ENCODE measurements at regions not wholly inside any gene's neighbourhood (a gene's known extent, or its start where the extent isn't known, plus 50 kb on each side); places are given as distances from the start of the nearest gene placed in this dataset.

DNA sequence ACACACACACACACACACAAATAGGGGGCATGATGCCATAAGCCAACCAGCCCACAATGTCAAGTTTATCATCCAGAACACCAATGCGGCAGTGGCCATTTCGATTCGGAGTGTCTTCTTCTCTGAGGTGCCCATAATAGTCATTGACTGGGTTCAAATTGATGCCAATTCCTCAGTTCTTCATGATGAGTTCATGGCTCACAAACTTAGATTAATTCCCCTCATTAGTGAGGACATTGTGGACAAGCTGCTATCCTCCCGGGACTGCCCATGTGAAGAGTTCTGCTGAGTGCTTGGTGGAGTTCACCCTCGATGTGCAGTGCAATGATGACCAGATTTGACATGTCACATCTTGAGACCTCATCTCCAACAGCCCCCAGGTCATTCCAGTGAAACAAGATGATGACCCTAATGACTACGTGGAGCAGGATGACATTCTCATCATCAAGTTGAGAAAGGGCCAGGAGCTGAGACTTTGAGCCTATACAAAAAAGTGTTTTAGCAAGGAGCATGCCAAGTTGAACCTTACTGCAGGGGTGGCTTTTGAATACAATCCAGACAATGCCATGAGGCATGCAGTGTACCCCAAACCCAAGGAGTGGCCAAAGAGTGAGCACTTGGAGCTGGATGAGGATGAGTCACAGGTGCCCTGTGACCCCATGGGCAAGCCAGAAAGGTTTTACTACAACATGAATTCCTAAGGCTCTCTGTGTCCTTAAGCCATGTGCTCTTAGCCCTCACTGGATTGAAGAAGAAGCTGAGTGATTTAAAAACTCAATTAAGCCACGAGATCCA is 211.6 kb upstream of the SAMSN1 start:
- TF ChIP-seq POLR2A (IDR thresholded peaks at IDR 0.05; ENCODE audit: extremely low read depth, insufficient read length) = no peak
- TF ChIP-seq, protein P1, sequence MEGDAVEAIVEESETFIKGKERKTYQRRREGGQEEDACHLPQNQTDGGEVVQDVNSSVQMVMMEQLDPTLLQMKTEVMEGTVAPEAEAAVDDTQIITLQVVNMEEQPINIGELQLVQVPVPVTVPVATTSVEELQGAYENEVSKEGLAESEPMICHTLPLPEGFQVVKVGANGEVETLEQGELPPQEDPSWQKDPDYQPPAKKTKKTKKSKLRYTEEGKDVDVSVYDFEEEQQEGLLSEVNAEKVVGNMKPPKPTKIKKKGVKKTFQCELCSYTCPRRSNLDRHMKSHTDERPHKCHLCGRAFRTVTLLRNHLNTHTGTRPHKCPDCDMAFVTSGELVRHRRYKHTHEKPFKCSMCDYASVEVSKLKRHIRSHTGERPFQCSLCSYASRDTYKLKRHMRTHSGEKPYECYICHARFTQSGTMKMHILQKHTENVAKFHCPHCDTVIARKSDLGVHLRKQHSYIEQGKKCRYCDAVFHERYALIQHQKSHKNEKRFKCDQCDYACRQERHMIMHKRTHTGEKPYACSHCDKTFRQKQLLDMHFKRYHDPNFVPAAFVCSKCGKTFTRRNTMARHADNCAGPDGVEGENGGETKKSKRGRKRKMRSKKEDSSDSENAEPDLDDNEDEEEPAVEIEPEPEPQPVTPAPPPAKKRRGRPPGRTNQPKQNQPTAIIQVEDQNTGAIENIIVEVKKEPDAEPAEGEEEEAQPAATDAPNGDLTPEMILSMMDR (IDR thresholded peaks at IDR 0.05; ENCODE audit: low read depth, low read length) = no peak
- TF ChIP-seq MYC (IDR thresholded peaks at IDR 0.05; ENCODE audit: low read depth, low read length) = no peak
